WERI-Rb-1 (cell line): ENCODE measurements at regions not wholly inside any gene's neighbourhood (a gene's known extent, or its start where the extent isn't known, plus 50 kb on each side); places are given as distances from the start of the nearest gene placed in this dataset.

Source experiments
- DNase-seq: peaks from one replicate; pipeline ENCODE4 v3.0.0-alpha.2; 2020
- H3K27ac ChIP-seq: fragments of 250-450 bp; sonication (Bioruptor Pico); 2 replicates; pipeline ENCODE4 v1.5.1; 2020; ENCODE audit warnings: mild to moderate bottlenecking, moderate library complexity
- H3K27me3 ChIP-seq: fragments of 250-450 bp; sonication (Bioruptor Pico); 2 replicates; pipeline ENCODE4 v1.5.1; 2021; ENCODE audit warnings: mild to moderate bottlenecking, low read depth, moderate library complexity; ENCODE audit not compliant: insufficient read depth, severe bottlenecking
- H3K36me3 ChIP-seq: fragments of 250-450 bp; sonication (Bioruptor Pico); 2 replicates; pipeline ENCODE4 v1.5.1; 2020; ENCODE audit warnings: mild to moderate bottlenecking, moderate library complexity
- H3K4me3 ChIP-seq: 2 replicates; pipeline ENCODE4 v1.5.1; 2011; ENCODE audit warnings: low read depth, mild to moderate bottlenecking, control low read depth, low read length
- H3K9me3 ChIP-seq: fragments of 250-450 bp; sonication (Bioruptor Pico); 2 replicates; pipeline ENCODE4 v1.5.1; 2021; ENCODE audit warnings: mild to moderate bottlenecking, moderate library complexity; ENCODE audit not compliant: severe bottlenecking
- CTCF ChIP-seq: IDR thresholded peaks from 2 replicates; pipeline ENCODE4 v1.5.1; 2011; ENCODE audit warnings: low read depth, mild to moderate bottlenecking, control low read depth, inconsistent platforms, low read length

DNA sequence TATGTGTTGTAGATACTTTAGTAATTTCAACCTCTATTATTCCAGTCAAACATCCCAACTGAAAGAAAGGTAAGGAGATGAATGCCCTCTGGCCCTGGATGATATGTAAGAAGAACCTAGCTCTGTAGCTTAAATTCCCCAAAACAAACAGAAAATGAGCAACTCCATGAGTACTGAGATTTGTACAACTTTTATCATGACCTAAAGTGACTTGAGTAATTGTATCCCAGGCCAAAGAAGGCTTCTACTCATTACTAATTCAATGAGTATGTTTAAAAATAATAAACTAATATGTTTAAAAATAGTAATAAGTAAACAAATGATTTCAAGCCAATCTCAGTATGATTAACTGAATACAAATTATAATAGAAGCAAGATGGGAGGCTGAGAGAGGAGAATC, 414.0 kb upstream of the ACTBL2 start:
- H3K27ac ChIP-seq: no peak overlapping the region
- H3K9me3 ChIP-seq: no peaks in the 10 kb centered on the region
- no peaks in the 10 kb centered on the region for H3K27me3 ChIP-seq
- no peak for DNase-seq
- H3K4me3 ChIP-seq: no peak overlapping the region
- H3K36me3 ChIP-seq: no peaks in the 10 kb centered on the region
- TF ChIP-seq CTCF: no peak

DNA sequence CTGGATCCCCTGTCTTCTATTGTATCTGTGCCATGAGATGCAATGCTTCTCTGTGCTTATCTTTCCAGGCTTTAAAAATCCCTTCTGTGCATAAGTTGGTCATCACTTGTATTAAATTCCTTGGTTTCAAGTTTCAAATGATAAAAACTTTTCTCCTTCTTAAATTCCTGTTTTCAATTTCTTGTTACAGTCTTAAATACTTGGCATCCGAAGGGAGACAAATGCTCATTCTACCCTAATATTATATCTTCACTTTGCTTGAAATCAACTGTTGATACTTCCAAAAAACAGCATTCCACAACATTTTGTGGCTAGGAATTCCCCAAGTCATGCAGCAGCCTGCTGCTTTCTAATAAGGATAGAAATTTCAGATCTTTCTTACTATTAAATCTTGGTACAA, 413.2 kb upstream of the ACTBL2 start:
- no peak for TF ChIP-seq CTCF
- H3K36me3 ChIP-seq: no peaks in the 10 kb centered on the region
- H3K27ac ChIP-seq: no peak overlapping the region
- H3K27me3 ChIP-seq: no peaks in the 10 kb centered on the region
- H3K9me3 ChIP-seq: no peaks in the 10 kb centered on the region
- no peak overlapping the region for H3K4me3 ChIP-seq
- no peak for DNase-seq

DNA sequence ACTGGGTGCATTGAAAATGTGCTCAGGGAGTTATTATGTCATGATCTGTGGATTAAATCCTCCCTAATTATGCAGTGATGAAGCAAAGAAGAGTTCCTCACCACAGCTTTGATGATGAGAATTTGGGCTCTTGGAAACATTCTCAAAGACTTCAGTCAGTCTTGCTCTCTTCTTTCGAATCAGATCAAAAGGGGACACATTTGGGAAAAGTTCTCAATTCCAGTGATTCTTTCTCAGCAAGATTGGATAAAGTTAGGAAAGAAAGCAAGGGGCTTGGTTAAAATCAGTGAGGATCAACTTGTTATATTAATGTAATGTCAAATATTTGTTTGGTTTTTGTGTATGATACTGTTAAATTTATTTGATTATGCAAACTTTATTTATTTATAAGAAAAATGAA, 411.3 kb upstream of the ACTBL2 start:
- H3K27ac ChIP-seq: no peak overlapping the region
- TF ChIP-seq CTCF: no peak

DNA sequence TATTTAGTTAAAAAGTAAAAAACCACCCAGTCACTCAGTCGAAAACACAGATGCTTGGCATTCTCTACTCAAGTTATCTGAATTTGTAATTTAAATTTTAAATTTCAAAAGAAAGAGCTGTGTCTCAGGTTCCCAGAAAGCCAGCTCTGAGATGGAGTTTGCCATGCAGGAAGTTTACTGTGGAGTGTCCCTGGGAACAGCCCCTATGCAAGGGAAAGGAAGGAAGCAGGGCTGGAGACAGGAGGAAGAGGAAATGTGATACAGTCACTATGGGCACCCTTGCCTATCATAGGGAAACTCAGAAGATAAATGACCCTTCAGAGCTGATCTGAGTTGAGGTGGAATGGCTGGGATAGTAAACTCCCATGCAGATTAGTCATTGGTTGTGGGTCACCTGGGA, 408.8 kb upstream of the ACTBL2 start:
- no peak for DNase-seq
- Histone ChIP-seq H3K27ac (no peak overlapping the region), H3K27me3 (no peaks in the 10 kb centered on the region), H3K4me3 (no peak overlapping the region), H3K36me3 (no peaks in the 10 kb centered on the region), H3K9me3 (no peaks in the 10 kb centered on the region)
- TF ChIP-seq CTCF: no peak

More for the DNA sequence above, 411.3 kb upstream of the ACTBL2 start:
- DNase-seq: no peak
- H3K27me3 ChIP-seq: no peaks in the 10 kb centered on the region
- H3K9me3 ChIP-seq: no peaks in the 10 kb centered on the region
- no peaks in the 10 kb centered on the region for H3K36me3 ChIP-seq
- no peak overlapping the region for H3K4me3 ChIP-seq

DNA sequence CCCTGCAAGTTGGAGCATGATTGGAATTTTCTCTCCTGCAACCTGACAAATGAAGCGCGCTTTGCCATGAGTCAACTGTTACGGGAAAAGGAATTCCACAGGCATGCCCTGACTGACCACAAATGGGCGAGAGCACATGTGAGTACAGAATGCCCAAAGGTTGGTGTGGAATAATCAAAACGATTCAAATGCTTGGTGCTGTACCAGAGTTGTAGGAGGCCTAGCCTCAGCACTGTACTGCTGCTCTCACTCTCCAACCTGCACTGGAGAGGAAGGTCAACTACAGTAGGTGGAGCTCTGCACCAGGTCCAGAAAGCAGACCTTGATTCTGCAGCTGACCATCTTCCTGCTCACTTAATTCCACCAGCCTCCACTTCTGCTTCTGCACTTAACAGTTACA, 406.9 kb upstream of the ACTBL2 start:
- Histone ChIP-seq H3K9me3 (no peaks in the 10 kb centered on the region), H3K27ac (no peak overlapping the region), H3K36me3 (no peaks in the 10 kb centered on the region), H3K4me3 (no peak overlapping the region), H3K27me3 (no peaks in the 10 kb centered on the region)
- peak; percentile 68 for TF ChIP-seq CTCF
- DNase-seq: peak; percentile 36

- no peaks in the 10 kb centered on the region for H3K9me3 ChIP-seq
- H3K4me3 ChIP-seq: no peak overlapping the region
- peak; percentile 69 for DNase-seq
- peak; percentile 69 for TF ChIP-seq CTCF
- H3K36me3 ChIP-seq: no peaks in the 10 kb centered on the region
- H3K27me3 ChIP-seq: no peaks in the 10 kb centered on the region
- no peak overlapping the region for H3K27ac ChIP-seq
Measured at GRCh38 chr5:57887851-57888621, 405.4 kb upstream of the ACTBL2 start.
